Panc1 (cell line): ENCODE measurements at regions not wholly inside any gene's neighbourhood (a gene's known extent, or its start where the extent isn't known, plus 50 kb on each side); places are given as distances from the start of the nearest gene placed in this dataset.

ENCODE experiments used
- ATAC-seq: fragments of 200-7000 bp; cut with Tn5 transposase; 2 replicates; pipeline ENCODE4 v1.9.1; 2020; ENCODE audit warnings: mild to moderate bottlenecking, moderate library complexity
- BruUV-seq: library from RNA; stranded (reverse); fragments of 400-500 nt; replicated peaks from 2 replicates; lab custom pipeline; 2021; lab: Mats Ljungman, UMichigan
- CTCF ChIA-PET: fragments of 300-600 bp; sonication (Branson Sonifier 250); formaldehyde crosslinking; loops from one replicate; lab custom pipeline; 2022; ENCODE audit warnings: antibody characterized with exemption; lab: Charles Lee
- POLR2A ChIA-PET: fragments of 300-600 bp; sonication (Branson Sonifier 250); formaldehyde crosslinking; loops from one replicate; lab custom pipeline; 2022; ENCODE audit warnings: antibody characterized with exemption; lab: Charles Lee
- DNase-seq: peaks from one replicate; pipeline ENCODE4 v3.0.0-alpha.2; 2010; ENCODE audit warnings: low read depth, low spot score
- H3K27ac ChIP-seq: 2 replicates; pipeline ENCODE4 v1.5.1; 2011; ENCODE audit warnings: mild to moderate bottlenecking, low read length, inconsistent platforms
- H3K27me3 ChIP-seq: fragments of 200-500 bp; sonication (Bioruptor generic); 2 replicates; pipeline ENCODE4 v1.6.0; 2014; ENCODE audit warnings: low read length, inconsistent platforms; ENCODE audit not compliant: control insufficient read depth, insufficient read depth
- H3K36me3 ChIP-seq: fragments of 200-500 bp; sonication (Bioruptor generic); 2 replicates; pipeline ENCODE4 v1.5.1; 2014; ENCODE audit warnings: inconsistent platforms, mild to moderate bottlenecking, low read length, moderate library complexity; ENCODE audit not compliant: control insufficient read depth, insufficient read depth
- H3K4me1 ChIP-seq: 2 replicates; pipeline ENCODE4 v1.5.1; 2011; ENCODE audit warnings: inconsistent platforms, mild to moderate bottlenecking, low read length, moderate library complexity; ENCODE audit not compliant: control insufficient read depth, insufficient read depth
- H3K4me3 ChIP-seq, 2 experiments: 2 replicates each; pipeline ENCODE4 v1.5.1; 2011 to 2012; ENCODE audit warnings: low read depth in 2 of 2, low read length in 2 of 2, mild to moderate bottlenecking in 2 of 2, inconsistent platforms in 1 of 2, moderate library complexity in 1 of 2
- H3K9me3 ChIP-seq: fragments of 200-500 bp; sonication (Bioruptor generic); 2 replicates; pipeline ENCODE4 v1.5.1; 2014; ENCODE audit warnings: low read depth, mild to moderate bottlenecking, inconsistent platforms, low read length, moderate library complexity; ENCODE audit not compliant: control insufficient read depth, insufficient read depth
- CTCF ChIP-seq: fragments of 450-650 bp; IDR thresholded peaks from 2 replicates; pipeline ENCODE4 v1.5.1; 2017; ENCODE audit warnings: mild to moderate bottlenecking
- POLR2AphosphoS5 ChIP-seq: IDR thresholded peaks from 2 replicates; pipeline ENCODE4 v1.6.1; 2012; ENCODE audit warnings: mild to moderate bottlenecking, low read depth, low read length, moderate library complexity
- REST ChIP-seq, 2 experiments: IDR thresholded peaks; 2 replicates each; pipeline ENCODE4 v1.6.1; 2011 to 2012; ENCODE audit warnings: low read depth in 2 of 2, control low read depth in 1 of 2, low read length in 1 of 2, mild to moderate bottlenecking in 1 of 2, moderate library complexity in 1 of 2; ENCODE audit not compliant: insufficient read depth in 1 of 2
- SIN3A ChIP-seq: IDR thresholded peaks from 2 replicates; pipeline ENCODE4 v1.6.1; 2012; ENCODE audit warnings: low read depth, mild to moderate bottlenecking, low read length, moderate library complexity, borderline replicate concordance; ENCODE audit not compliant: insufficient read depth
- TCF7L2 ChIP-seq: IDR thresholded peaks from 2 replicates; pipeline ENCODE4 v1.6.1; 2011; ENCODE audit warnings: mild to moderate bottlenecking, low read depth, low read length, inconsistent platforms
- in situ Hi-C: cut with HindIII; loops from 2 replicates; pipeline ENCODE4 v1.10.0; 2016; ENCODE audit warnings: low sequenced_read_pairs, low pct_unique_long_range_greater_than_20kb
- intact Hi-C: fragments of 100-400 bp; cut with micrococcal nuclease; formaldehyde crosslinking; loops from one replicate; pipeline ENCODE4 v1.10.0; 2022; ENCODE audit not compliant: unreplicated experiment

- no peaks in the 10 kb centered on the region for H3K27me3 ChIP-seq
- H3K4me1 ChIP-seq, result no peaks in the 10 kb centered on the region
- no peak for DNase-seq
- no peak for TF ChIP-seq POLR2AphosphoS5
- no peak for TF ChIP-seq TCF7L2
- TF ChIP-seq CTCF, result no peak
- TF ChIP-seq REST (IDR thresholded peaks at IDR 0.05; ENCODE audit: insufficient read depth in 1 of 2, low read depth in 2 of 2, low read length in 1 of 2), result no peak
- TF ChIP-seq SIN3A, result no peak
- intact Hi-C loops (no loop called here), in situ Hi-C loops (no loop called here)
- no TSS peak for BruUV-seq
- no peaks in the 10 kb centered on the region for H3K36me3 ChIP-seq
- H3K27ac ChIP-seq, result no peak overlapping the region
- no peak for ATAC-seq
- H3K4me3 ChIP-seq, result no peak overlapping the region
- POLR2A ChIA-PET, result no interaction called here
- no peaks in the 10 kb centered on the region for H3K9me3 ChIP-seq
- CTCF ChIA-PET, result no interaction called here
These were observed 134.3 kb upstream of the IQSEC1 start for GRCh38 chr3:13207578-13207922.

GRCh38 chr3:13206799-13207577 is 133.8 kb upstream of the IQSEC1 start:
- no peak for TF ChIP-seq TCF7L2
- no peak for TF ChIP-seq POLR2AphosphoS5
- TF ChIP-seq REST (IDR thresholded peaks at IDR 0.05; ENCODE audit: insufficient read depth in 1 of 2, low read depth in 2 of 2, low read length in 1 of 2), result no peak
- no peak for TF ChIP-seq CTCF
- TF ChIP-seq SIN3A, result no peak
- in situ Hi-C loops (no loop called here), intact Hi-C loops (no loop called here)
- H3K9me3 ChIP-seq, result no peaks in the 10 kb centered on the region
- no TSS peak for BruUV-seq
- no peak overlapping the region for H3K27ac ChIP-seq
- ATAC-seq (no peak), DNase-seq (no peak)
- no peak overlapping the region for H3K4me3 ChIP-seq
- H3K27me3 ChIP-seq, result no peaks in the 10 kb centered on the region
- ChIA-PET POLR2A (no interaction called here), CTCF (no interaction called here)
- H3K36me3 ChIP-seq, result no peaks in the 10 kb centered on the region
- H3K4me1 ChIP-seq, result no peaks in the 10 kb centered on the region
